ENCODE measurements at regions not wholly inside any gene's neighbourhood (a gene's known extent, or its start where the extent isn't known, plus 50 kb on each side); places are given as distances from the start of the nearest gene placed in this dataset.

- Histone ChIP-seq H3K4me3 (replicated peaks in 1 of 4; ENCODE audit: control extremely low read depth in 1 of 4, insufficient read depth in 1 of 4, low read depth in 3 of 4, low read length in 4 of 4) (no peak overlapping the region), H3K27ac (ENCODE audit: insufficient read depth, low read length) (no peak overlapping the region), H3K79me2 (ENCODE audit: control insufficient read depth, insufficient read depth, low read length) (no peaks in the 10 kb centered on the region), H2AFZ (ENCODE audit: low read length) (no peak overlapping the region), H3K4me1 (ENCODE audit: control insufficient read depth, extremely low read depth, insufficient read depth, low read length) (no peaks in the 10 kb centered on the region), H3K27me3 (ENCODE audit: control insufficient read depth, insufficient read depth, low read length) (no peaks in the 10 kb centered on the region), H3K9me3 (ENCODE audit: control insufficient read depth, insufficient read depth, low read depth, low read length) (no peaks in the 10 kb centered on the region), H3K9ac (ENCODE audit: insufficient read depth, low read length) (no peak overlapping the region), H4K20me1 (ENCODE audit: control insufficient read depth, extremely low read depth, insufficient read depth, low read length) (no peaks in the 10 kb centered on the region), H3K4me2 (ENCODE audit: extremely low read depth, insufficient read depth, low read length) (no peak overlapping the region), H3K36me3 (ENCODE audit: control insufficient read depth, insufficient read depth, low read length) (no peaks in the 10 kb centered on the region)
- TF ChIP-seq EZH2 (IDR thresholded peaks at IDR 0.05; ENCODE audit: low read length, missing control alignments): no peak
- TF ChIP-seq CTCF (conservative IDR thresholded peaks at IDR 0.05 in 1 of 2, IDR thresholded peaks at IDR 0.05 in 1 of 2; ENCODE audit: low read depth in 1 of 2, low read length in 2 of 2): no peak
- no peak for DNase-seq (ENCODE audit: low read depth in 2 of 2)
Measured at GRCh38 chr4:67158666-67159065, 386.6 kb downstream of the CENPC start.

DNA sequence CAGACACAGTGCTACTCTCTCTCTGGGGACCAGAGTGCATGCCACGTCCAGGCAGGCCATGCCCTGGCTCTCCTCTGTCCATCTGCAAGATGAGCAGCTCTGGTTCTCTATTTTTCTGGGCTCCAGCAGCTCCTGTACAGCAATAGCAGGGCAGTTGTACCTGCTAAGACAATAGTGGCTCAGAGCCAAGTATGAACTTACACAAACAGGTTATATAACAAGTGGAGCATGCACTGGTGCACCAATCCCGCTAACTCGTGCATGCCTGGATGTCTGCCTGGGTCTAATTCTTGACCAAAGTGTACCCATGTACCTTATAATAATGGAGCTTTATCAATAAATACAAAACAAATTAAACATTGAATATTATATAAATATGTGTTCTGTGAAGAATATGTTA is 392.3 kb downstream of the CENPC start:
- H3K9me3 ChIP-seq (ENCODE audit: control insufficient read depth, insufficient read depth, low read depth, low read length): no peaks in the 10 kb centered on the region
- H3K4me3 ChIP-seq (replicated peaks in 1 of 4; ENCODE audit: control extremely low read depth in 1 of 4, insufficient read depth in 1 of 4, low read depth in 3 of 4, low read length in 4 of 4): no peak overlapping the region
- H3K27ac ChIP-seq (ENCODE audit: insufficient read depth, low read length): no peak overlapping the region
- H3K79me2 ChIP-seq (ENCODE audit: control insufficient read depth, insufficient read depth, low read length): no peaks in the 10 kb centered on the region
- no peak for DNase-seq (ENCODE audit: low read depth in 2 of 2)
- TF ChIP-seq CTCF (conservative IDR thresholded peaks at IDR 0.05 in 1 of 2, IDR thresholded peaks at IDR 0.05 in 1 of 2; ENCODE audit: low read depth in 1 of 2, low read length in 2 of 2): no peak
- TF ChIP-seq EZH2 (IDR thresholded peaks at IDR 0.05; ENCODE audit: low read length, missing control alignments): no peak
- no peak overlapping the region for H3K9ac ChIP-seq (ENCODE audit: insufficient read depth, low read length)
- H3K36me3 ChIP-seq (ENCODE audit: control insufficient read depth, insufficient read depth, low read length): no peaks in the 10 kb centered on the region
- H2AFZ ChIP-seq (ENCODE audit: low read length): no peak overlapping the region
- no peak overlapping the region for H3K4me2 ChIP-seq (ENCODE audit: extremely low read depth, insufficient read depth, low read length)
- no peaks in the 10 kb centered on the region for H3K4me1 ChIP-seq (ENCODE audit: control insufficient read depth, extremely low read depth, insufficient read depth, low read length)
- no peaks in the 10 kb centered on the region for H4K20me1 ChIP-seq (ENCODE audit: control insufficient read depth, extremely low read depth, insufficient read depth, low read length)
- no peaks in the 10 kb centered on the region for H3K27me3 ChIP-seq (ENCODE audit: control insufficient read depth, insufficient read depth, low read length)

DNA sequence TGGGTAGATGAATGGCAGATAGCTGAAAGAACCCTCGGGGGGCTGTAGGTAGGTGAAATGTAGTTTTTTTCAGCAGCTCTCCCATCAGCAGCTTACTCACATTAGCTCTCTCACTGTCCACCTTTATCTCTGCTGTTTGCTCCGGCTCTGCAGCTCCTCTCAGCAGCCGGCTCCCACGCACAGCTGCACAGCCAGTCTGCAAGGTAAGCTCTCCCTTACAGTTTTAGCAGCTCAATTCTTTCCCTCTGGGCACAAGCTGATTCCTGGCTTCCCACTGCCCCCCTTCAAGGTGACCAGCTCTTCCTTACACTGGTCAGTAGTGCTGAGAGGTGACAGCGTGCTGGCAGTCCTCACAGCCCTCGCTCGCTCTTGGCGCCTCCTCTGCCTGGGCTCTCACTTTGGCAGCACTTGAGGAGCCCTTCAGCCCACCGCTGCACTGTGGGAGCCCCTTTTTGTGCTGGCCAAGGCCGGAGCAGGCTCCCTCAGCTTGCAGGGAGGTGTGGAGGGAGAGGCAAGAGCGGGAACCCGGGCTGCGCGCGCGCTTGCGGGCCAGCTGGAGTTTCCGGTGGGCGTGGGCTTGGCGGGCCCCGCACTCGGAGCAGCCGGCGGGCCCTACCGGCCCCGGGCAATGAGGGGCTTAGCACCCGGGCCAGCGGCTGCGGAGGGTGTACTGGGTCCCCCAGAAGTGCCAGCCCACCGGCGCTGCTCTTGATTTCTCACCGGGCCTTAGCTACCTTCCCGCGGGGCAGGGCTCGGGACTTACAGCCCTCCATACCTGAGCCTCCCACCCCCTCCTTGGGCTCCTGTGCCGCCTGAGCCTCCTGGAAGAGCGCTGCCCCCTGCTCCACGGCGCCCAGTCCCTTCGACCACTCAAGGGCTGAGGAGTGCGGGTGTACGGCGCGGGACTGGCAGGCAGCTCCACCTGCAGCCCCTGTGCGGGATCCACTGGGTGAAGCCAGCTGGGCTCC is 393.6 kb downstream of the CENPC start:
- no peaks in the 10 kb centered on the region for H3K4me1 ChIP-seq (ENCODE audit: control insufficient read depth, extremely low read depth, insufficient read depth, low read length)
- H3K36me3 ChIP-seq (ENCODE audit: control insufficient read depth, insufficient read depth, low read length): no peaks in the 10 kb centered on the region
- no peaks in the 10 kb centered on the region for H4K20me1 ChIP-seq (ENCODE audit: control insufficient read depth, extremely low read depth, insufficient read depth, low read length)
- no peak for DNase-seq (ENCODE audit: low read depth in 2 of 2)
- no peak overlapping the region for H3K4me2 ChIP-seq (ENCODE audit: extremely low read depth, insufficient read depth, low read length)
- H3K27ac ChIP-seq (ENCODE audit: insufficient read depth, low read length): no peak overlapping the region
- H3K79me2 ChIP-seq (ENCODE audit: control insufficient read depth, insufficient read depth, low read length): no peaks in the 10 kb centered on the region
- H3K4me3 ChIP-seq (replicated peaks in 1 of 4; ENCODE audit: control extremely low read depth in 1 of 4, insufficient read depth in 1 of 4, low read depth in 3 of 4, low read length in 4 of 4): no peak overlapping the region
- no peaks in the 10 kb centered on the region for H3K9me3 ChIP-seq (ENCODE audit: control insufficient read depth, insufficient read depth, low read depth, low read length)
- no peaks in the 10 kb centered on the region for H3K27me3 ChIP-seq (ENCODE audit: control insufficient read depth, insufficient read depth, low read length)
- TF ChIP-seq CTCF (conservative IDR thresholded peaks at IDR 0.05 in 1 of 2, IDR thresholded peaks at IDR 0.05 in 1 of 2; ENCODE audit: low read depth in 1 of 2, low read length in 2 of 2) (no peak), EZH2 (IDR thresholded peaks at IDR 0.05; ENCODE audit: low read length, missing control alignments) (no peak)
- H3K9ac ChIP-seq (ENCODE audit: insufficient read depth, low read length): no peak overlapping the region
- no peak overlapping the region for H2AFZ ChIP-seq (ENCODE audit: low read length)
